ENCODE measurements at regions not wholly inside any gene's neighbourhood (a gene's known extent, or its start where the extent isn't known, plus 50 kb on each side); places are given as distances from the start of the nearest gene placed in this dataset.

DNA sequence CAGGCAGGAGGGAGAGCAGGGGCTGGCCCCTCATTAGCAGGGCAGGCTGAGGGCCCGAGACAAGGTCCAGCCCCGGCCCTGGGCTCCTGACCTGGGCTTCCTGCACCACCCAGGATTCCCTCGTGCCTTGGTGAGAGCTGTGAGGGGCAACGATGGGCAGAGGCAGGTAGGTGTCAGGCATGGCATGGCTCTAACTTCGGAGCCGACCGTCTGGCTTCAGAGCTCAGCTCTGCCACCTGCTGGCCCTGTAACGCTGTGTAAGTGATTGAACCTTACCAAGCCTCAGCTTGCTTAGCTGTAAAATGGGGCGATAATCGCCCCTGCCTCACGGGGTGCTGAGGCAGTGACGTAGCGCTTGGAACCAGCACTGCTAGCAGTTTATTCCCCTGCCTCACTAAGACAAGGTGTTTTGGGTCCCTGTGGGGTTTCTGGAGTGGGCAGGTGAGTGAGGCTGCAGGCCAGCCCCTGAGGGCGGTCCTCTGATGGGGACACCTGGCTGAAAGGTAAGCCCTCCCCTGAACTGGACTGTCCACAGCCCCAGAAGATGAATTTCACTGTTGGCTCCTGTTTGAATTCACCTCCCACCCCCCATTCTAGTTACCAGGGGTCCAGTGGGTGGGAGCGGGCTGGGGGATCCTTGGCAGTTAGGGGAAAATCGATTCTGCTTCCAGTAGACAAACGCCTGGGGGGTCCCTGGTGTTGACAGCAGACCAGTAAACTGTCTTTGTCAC lies 184.8 kb upstream of the GSE1 start:
- Histone ChIP-seq H3K4me3 (no peak overlapping the region), H3K4me1 (replicated peaks in 1 of 2) (peaks cover 45 to 53% of the 10 kb centered on the region in 2 donors), H3K27ac (no peak overlapping the region)
- 17 to 100% (median 77%) methylated on average over 1 to 4 of the region's 17 CpGs; no CpG with 5 or more reads in 2 of the 10 experiments for WGBS, 10 experiments
- in situ Hi-C loops (cut with MboI; ENCODE audit: low pct_unique_long_range_greater_than_20kb in 2 of 9, low sequenced_read_pairs in 9 of 9, unreplicated experiment in 9 of 9) = no loop called here
- ATAC-seq (replicated peaks in 6 of 8) = peak in 2 of 8 experiments; percentile 24 to 43

DNA sequence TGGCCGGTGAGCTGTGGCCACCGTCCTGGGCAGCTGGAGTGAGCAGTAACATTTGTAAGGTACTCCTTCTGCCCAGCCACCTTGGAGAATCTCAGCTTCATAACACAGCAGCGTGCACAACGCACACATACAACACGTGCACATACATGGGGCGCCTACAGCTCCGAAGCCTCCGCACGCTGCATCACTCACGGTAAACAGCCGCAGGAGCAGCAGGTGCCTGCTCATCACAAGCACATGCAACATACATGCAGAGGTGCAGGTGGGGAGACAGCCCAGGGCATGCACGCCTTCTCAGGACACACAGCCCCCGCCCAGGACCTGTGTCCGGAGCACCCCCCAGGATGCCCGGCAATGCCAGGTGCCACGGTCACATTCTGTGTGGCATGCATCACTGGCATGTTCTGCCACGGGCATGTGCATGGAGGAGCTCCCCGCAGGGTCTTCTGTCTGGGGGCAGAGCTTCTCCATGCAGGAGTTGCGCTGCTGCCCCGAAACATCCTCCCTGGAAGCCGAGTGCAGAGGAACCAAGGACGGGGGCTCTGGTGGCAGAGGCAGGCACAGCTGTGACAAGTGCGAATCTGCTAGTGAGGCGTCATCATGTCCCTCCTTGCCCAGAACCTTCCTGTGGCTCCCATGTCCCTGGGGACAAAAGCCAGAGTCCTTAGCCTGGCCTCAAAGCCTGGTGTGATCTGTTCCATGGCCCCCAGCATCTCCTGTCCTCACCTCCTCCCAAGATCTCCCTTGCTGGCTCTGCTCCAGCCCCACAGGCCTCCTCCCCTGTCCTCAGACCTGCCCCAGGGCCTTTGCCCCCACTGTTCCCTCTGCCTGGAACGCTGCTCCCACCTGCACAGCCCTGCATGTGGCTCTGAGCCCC lies 184.0 kb upstream of the GSE1 start:
- 0 to 98% (median 91%) methylated on average over 1 to 11 of the region's 25 CpGs; no CpG with 5 or more reads in 2 of the 10 experiments for WGBS, 10 experiments
- H3K27ac ChIP-seq = no peak overlapping the region
- in situ Hi-C loops (cut with MboI; ENCODE audit: low pct_unique_long_range_greater_than_20kb in 2 of 9, low sequenced_read_pairs in 9 of 9, unreplicated experiment in 9 of 9) = no loop called here
- ATAC-seq (replicated peaks in 6 of 8) = no peak
- peaks cover 37 to 46% of the 10 kb centered on the region in 2 donors for H3K4me1 ChIP-seq (replicated peaks in 1 of 2)
- no peak overlapping the region for H3K4me3 ChIP-seq

DNA sequence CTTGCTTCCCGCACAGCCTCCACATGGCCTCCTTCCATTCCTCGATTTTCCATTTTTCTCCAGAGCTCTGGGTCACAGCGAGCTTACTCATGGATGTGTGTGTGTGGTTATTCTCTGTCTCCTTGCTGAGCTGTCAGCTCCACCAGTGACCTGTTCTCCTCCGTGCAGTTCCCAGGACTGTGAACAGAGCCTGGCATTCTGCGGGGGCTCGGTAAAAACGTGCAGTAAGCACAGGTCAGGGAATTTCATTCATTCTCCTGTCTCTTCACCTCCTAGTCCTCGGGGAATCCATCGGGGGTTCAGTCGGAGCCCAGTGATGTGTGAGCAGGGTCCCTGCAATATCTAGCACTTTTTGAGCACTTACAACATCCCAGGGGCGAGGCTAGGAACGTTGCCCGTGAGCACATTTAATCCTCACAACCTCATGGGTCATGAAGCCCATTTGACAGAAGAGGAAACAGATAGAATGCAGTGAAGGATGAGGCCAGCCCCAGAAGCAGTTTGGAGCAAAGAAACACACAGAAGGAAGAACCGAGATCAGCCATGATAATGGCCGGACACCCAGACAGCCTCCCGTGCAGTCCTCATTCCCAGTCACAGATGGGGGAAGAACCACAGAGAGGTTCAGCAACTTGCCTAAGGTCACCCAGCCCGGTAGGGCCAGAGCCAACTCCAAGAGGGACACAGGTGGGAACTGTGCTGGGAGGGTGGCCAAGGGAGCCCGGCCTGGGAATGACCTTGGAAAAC lies 183.2 kb upstream of the GSE1 start:
- 40 to 90% (median 82%) methylated on average over 2 to 12 of the region's 18 CpGs; no CpG with 5 or more reads in 3 of the 10 experiments for WGBS, 10 experiments
- Histone ChIP-seq H3K4me3 (no peak overlapping the region), H3K27ac (no peak overlapping the region), H3K4me1 (replicated peaks in 1 of 2) (peaks cover 29 to 39% of the 10 kb centered on the region in 2 donors)
- in situ Hi-C loops (cut with MboI; ENCODE audit: low pct_unique_long_range_greater_than_20kb in 2 of 9, low sequenced_read_pairs in 9 of 9, unreplicated experiment in 9 of 9) = no loop called here
- no peak for ATAC-seq (replicated peaks in 6 of 8)

DNA sequence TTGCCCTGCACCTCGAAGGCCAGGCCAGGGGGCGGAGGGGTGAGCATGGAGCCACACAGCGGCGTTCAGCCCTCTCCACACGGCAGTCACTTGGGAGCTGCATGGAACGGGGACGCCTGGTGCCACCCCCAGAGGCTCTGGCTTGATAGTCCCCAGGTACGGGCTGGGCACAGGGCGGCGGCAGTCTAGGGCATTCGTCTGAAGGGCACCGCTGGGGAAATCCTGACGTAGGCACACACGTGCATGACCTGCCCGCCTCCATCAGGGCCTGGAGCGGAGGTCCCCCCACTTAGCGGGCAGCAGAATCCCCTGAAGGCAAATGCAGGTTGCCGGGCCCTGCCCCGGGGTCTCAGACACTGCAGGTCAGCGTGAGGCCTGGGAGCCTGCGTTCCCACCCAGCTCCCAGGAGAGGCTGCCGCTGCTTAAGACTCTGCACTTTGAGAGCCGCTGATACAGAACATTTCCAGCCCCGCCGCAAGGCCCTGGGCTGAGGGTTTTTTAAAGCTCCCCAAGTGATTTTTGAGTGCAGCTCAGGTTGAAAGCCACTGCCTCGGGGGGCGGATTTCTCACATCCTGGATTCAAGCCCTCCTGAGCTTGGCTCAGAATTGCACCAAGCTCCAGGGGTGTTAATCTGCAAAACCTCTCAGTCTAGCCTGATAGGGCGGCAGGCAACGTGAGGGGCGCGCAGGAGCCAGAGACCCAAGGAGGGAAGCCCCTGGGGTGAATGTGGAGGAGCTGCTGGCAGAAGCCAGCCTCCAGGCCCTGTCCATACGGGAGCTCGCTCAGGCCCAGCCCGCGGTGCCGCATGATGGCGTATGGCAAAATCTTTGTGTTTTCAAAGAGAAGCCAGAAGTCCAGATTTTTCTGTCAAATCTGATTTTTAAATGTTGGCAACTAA lies 182.3 kb upstream of the GSE1 start:
- 72 to 94% (median 79%) methylated on average over 1 to 15 of the region's 37 CpGs; no CpG with 5 or more reads in 4 of the 10 experiments for WGBS, 10 experiments
- ATAC-seq (replicated peaks in 6 of 8) = peak in 4 of 8 experiments; percentile 2 to 24 (median 20)
- Histone ChIP-seq H3K4me3 (no peak overlapping the region), H3K27ac (peak overlapping the region in 1 of 2 donors; percentile 56), H3K4me1 (replicated peaks in 1 of 2) (peaks cover 30 to 41% of the 10 kb centered on the region in 2 donors)
- in situ Hi-C loops (cut with MboI; ENCODE audit: low pct_unique_long_range_greater_than_20kb in 2 of 9, low sequenced_read_pairs in 9 of 9, unreplicated experiment in 9 of 9) = no loop called here

DNA sequence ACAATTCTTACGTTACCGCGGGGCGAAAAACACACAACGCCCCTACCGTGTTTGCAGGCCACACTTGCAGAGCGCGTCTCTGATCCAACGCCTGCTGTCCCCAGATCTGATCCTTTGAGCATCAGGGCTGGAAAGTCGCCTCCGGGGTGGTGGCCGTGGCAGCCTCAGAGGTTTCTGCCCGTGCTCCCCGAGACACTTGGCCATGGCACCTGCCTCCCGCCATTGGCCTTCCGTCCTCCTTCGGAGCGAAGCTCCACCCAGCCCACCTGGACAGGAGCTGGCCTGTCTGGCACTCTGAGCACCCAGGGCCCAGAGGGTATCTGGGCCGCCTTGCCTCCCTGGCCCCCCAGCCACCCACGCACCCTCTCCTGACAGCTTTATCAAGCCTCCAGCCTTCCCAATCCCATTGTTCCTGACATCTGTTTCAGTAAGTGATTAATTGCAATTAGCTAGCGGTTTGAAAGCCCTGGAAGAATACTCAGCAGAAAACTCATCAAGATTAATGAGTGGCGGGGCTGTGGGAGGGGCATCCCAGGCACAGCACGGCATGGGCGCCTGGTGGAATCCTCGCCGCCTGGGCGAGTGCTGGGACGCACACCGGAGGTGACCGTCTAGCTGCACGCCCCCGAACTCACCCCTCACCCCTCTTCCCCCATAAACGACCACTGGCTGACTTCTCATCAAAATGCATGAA lies 181.5 kb upstream of the GSE1 start:
- no peak overlapping the region for H3K4me3 ChIP-seq
- 52 to 100% (median 95%) methylated on average over 1 to 11 of the region's 33 CpGs; no CpG with 5 or more reads in 3 of the 10 experiments for WGBS, 10 experiments
- ATAC-seq (replicated peaks in 6 of 8) = peak in 5 of 8 experiments; percentile 54 to 77 (median 61)
- peaks cover 38 to 49% of the 10 kb centered on the region in 2 donors for H3K4me1 ChIP-seq (replicated peaks in 1 of 2)
- in situ Hi-C loops (cut with MboI; ENCODE audit: low pct_unique_long_range_greater_than_20kb in 2 of 9, low sequenced_read_pairs in 9 of 9, unreplicated experiment in 9 of 9) = no loop called here
- peak overlapping the region in 1 of 2 donors; percentile 56 for H3K27ac ChIP-seq

DNA sequence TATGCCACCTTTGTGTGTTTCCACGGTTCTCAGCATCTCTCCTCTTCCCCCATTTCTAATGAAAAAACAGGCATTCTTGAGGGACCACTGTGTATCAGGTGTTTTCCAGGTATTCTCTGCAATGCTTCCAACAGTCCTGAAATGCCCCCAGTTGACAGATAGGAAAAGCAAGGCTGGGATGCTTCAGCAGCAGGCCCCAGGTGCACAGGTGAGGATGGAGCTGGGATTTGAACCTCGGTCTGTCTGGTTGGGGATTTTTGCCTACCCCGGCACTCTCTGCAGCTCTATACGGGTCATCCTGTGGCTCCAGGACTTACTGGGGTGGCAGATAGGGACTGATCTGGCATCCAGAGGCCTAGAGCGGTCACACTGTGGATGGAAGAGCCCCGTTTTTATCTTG lies 180.5 kb upstream of the GSE1 start:
- in situ Hi-C loops (cut with MboI; ENCODE audit: low pct_unique_long_range_greater_than_20kb in 2 of 9, low sequenced_read_pairs in 9 of 9, unreplicated experiment in 9 of 9) = no loop called here
- peak overlapping the region in 1 of 2 donors; percentile 39 for H3K27ac ChIP-seq
- 60 to 90% (median 87%) methylated on average over 1 to 5 of the region's 6 CpGs; no CpG with 5 or more reads in 5 of the 10 experiments for WGBS, 10 experiments
- ATAC-seq (replicated peaks in 6 of 8) = no peak
- no peak overlapping the region for H3K4me3 ChIP-seq
- H3K4me1 ChIP-seq (replicated peaks in 1 of 2) = peaks cover 48 to 59% of the 10 kb centered on the region in 2 donors

DNA sequence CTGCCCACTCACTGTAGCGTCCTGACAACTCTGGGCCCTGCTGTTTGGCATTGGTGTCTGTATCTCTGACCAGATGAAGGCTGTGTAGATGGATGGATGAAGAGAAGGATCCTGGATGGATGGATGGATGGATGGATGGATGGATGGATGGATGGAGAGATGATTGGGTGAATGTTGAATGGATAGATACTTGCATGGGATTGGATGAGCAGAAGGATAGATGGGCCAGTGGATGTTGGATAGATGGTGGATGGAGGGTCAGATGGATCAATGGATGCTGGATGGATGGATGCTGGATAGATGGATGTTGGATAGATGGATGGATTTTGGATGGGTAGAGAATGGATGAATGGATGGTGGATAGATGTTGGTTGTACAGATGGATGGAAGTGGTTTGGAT lies 179.6 kb upstream of the GSE1 start:
- no peak overlapping the region for H3K4me3 ChIP-seq
- 40 to 100% (median 80%) methylated on average over 1 of the region's 1 CpG; no CpG with 5 or more reads in 5 of the 10 experiments for WGBS, 10 experiments
- peaks cover 57 to 68% of the 10 kb centered on the region in 2 donors for H3K4me1 ChIP-seq (replicated peaks in 1 of 2)
- in situ Hi-C loops (cut with MboI; ENCODE audit: low pct_unique_long_range_greater_than_20kb in 2 of 9, low sequenced_read_pairs in 9 of 9, unreplicated experiment in 9 of 9) = no loop called here
- H3K27ac ChIP-seq = no peak overlapping the region
- no peak for ATAC-seq (replicated peaks in 6 of 8)

DNA sequence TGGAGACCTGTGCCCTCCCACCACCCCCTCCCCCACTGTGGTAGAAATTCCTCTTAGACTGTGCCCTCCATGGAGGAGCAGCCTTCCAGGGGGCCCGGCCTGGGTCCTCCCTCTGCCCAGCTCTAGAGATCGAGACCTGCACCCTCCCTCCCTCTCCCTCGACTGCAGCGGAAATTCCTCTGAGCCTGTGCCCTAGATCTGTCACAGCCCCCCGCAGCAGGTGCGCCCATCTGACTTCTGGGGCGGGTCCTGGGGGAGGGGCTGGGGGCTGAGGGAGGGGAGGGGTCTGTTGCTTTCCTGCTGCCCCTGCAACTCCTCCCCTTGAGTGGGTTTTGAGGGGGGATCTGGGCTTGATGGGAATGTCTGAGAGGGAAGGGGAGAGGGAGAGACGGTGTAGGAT lies 177.8 kb upstream of the GSE1 start:
- in situ Hi-C loops (cut with MboI; ENCODE audit: low pct_unique_long_range_greater_than_20kb in 2 of 9, low sequenced_read_pairs in 9 of 9, unreplicated experiment in 9 of 9) = no loop called here
- H3K4me3 ChIP-seq = no peak overlapping the region

DNA sequence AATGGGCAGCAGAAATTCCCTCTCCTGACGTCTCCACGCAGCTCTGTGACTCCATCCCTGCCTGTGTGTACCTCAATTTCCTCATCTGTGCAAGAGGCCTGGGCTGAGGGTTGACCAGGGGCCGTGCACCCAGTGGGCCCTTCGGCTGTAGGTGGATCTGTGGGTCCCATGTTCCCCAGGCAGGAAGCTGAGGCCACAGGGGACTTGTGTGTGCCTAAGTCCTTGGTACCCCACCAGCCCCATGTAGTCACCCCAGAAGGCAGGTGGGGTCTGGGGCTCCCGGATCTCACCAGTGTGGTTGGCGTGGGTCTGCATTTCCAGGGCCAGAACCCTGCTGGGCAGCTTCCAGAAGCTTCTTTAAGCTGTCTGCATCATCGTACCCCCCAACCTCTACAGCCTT lies 177.4 kb upstream of the GSE1 start:
- Histone ChIP-seq H3K4me1 (replicated peaks in 1 of 2) (peaks cover 73 to 74% of the 10 kb centered on the region in 2 donors), H3K4me3 (no peak overlapping the region), H3K27ac (no peak overlapping the region)
- 60 to 100% methylated on average over 1 of the region's 7 CpGs; no CpG with 5 or more reads in 8 of the 10 experiments for WGBS, 10 experiments
- ATAC-seq (replicated peaks in 6 of 8) = no peak
- in situ Hi-C loops (cut with MboI; ENCODE audit: low pct_unique_long_range_greater_than_20kb in 2 of 9, low sequenced_read_pairs in 9 of 9, unreplicated experiment in 9 of 9) = no loop called here

More for the DNA sequence above, 177.8 kb upstream of the GSE1 start:
- Histone ChIP-seq H3K4me1 (replicated peaks in 1 of 2) (peaks cover 73 to 76% of the 10 kb centered on the region in 2 donors), H3K27ac (no peak overlapping the region)
- ATAC-seq (replicated peaks in 6 of 8) = no peak
- 40% methylated on average over 1 of the region's 8 CpGs; no CpG with 5 or more reads in 9 of the 10 experiments for WGBS, 10 experiments

DNA sequence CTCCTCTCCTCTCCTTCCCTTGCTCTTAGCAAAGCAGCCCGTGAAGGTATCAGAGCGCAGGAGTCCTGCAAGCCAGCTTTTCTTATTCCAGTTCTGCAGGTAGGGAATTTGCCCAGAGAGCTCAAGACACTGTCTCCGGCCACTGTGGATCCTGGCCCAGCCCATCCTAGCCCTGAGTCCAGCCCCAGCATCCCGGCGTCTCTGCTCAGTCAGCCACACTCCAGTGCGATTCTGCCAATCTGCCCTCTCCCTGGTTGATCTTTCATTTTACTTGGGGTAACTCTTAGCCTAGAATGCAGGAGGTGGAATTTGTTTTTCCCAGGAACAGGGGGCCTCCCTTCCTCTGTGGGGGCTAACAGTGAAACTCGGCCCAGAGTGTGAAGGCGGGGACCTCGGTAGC lies 176.9 kb upstream of the GSE1 start:
- no peak overlapping the region for H3K4me3 ChIP-seq
- peaks cover 70 to 71% of the 10 kb centered on the region in 2 donors for H3K4me1 ChIP-seq (replicated peaks in 1 of 2)
- peak overlapping the region; percentile 50 to 54 for H3K27ac ChIP-seq
- WGBS, 10 experiments = 17 to 64% (median 53%) methylated on average over 1 to 5 of the region's 9 CpGs; no CpG with 5 or more reads in 3 of the 10 experiments
- in situ Hi-C loops (cut with MboI; ENCODE audit: low pct_unique_long_range_greater_than_20kb in 2 of 9, low sequenced_read_pairs in 9 of 9, unreplicated experiment in 9 of 9) = no loop called here
- ATAC-seq (replicated peaks in 6 of 8) = peak in 6 of 8 experiments; percentile 2 to 17 (median 7)

DNA sequence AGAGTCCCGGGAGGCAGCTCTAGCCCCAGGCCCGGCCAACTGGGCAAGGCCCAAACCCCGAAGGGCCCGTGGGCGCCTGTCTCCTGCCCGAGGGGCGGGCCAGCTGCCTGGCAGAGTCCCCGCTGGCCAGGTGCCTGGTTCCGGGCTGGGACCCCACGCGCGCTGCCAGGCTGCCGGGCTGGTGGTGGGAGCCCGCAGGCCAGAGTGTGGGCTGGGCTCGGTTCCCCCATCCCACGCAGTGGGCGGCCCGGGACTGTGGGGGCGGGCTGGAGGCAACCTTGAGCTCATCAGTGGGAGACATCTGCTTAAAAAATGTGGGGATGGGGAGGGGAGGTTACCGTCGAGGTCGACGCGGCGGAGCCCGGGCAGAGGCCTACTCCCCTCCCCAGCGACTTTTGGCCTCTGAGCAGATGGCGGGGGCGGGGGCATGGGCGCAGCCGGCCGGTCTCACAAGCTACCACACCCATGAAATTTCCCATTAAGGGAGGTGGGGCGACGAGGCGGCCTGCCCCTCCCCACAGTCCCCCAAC lies 176.4 kb upstream of the GSE1 start:
- ATAC-seq (replicated peaks in 6 of 8) = peak; percentile 39 to 80 (median 74)
- in situ Hi-C loops (cut with MboI; ENCODE audit: low pct_unique_long_range_greater_than_20kb in 2 of 9, low sequenced_read_pairs in 9 of 9, unreplicated experiment in 9 of 9) = no loop called here
- 10 to 61% (median 50%) methylated on average over 2 to 5 of the region's 35 CpGs; no CpG with 5 or more reads in 7 of the 10 experiments for WGBS, 10 experiments
- Histone ChIP-seq H3K27ac (peak overlapping the region; percentile 50 to 73), H3K4me1 (replicated peaks in 1 of 2) (peaks cover 65 to 66% of the 10 kb centered on the region in 2 donors), H3K4me3 (no peak overlapping the region)

Data from motor neuron (in vitro differentiated cells).